ENCODE measurements at regions not wholly inside any gene's neighbourhood (a gene's known extent, or its start where the extent isn't known, plus 50 kb on each side); places are given as distances from the start of the nearest gene placed in this dataset.
"Not testable (repeated sequence)": the region's sequence is repeated elsewhere in the genome, so short reads cannot be mapped to it uniquely, and the experiment has no call there.

DNA sequence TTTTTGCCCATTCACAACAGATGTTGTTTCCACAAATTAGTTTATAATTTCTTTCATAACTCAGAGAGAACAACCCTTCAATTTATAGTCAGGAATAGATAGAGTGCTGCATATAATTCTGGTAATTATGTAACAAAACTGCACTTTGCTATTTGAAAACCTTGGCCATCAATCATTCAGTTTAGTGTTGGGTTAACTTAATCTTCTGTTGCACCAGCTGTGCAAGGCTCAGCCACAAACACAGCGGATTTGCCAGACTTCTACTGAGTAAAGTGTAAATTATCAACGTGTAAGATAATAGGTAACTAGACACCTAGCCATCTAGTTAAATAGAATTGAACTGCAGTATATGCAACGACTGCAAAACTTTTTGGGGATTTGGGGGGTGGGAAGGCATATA lies 1064.3 kb upstream of the EPHA6 start:
- DNase-seq (ENCODE audit: low read depth in 2 of 2), result no peak

DNA sequence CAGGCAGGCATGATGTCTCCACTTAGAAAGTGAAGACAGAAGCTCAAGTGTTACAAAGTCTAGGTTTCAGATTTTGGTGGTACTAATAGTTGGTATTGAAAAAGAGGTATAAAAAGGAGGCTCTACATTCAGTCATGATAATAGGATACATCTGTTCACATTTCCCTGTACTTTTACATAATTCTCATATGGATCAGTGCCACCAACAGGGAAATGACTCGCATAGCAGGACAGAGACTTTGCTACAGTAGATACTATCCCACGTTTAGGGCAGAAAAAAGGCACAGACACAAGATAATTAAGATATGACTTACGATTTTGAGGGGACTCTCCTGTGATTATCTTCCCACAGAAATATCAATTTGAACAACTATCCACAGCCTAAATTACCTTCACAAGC lies 1062.9 kb upstream of the EPHA6 start:
- no peak for DNase-seq (ENCODE audit: low read depth in 2 of 2)

DNA sequence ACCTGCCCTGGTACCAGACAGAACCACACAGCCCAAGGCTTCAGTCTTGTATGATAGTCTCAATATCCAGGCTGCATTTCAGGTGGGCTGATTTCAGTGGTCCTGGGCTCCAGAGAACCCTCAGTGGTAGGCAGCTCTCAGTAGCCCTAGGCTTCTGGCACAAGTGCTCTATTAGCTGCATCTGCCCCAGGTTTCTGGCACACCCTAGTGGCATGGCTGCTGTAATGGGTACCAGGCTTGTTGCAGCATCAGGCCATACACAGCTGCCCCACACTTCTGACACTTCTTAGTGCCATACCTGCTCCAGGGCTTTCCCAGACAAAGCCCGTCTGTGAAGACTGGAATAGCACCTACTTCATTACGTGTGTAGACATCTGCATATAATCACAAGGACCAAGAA lies 1062.2 kb upstream of the EPHA6 start:
- no peak for DNase-seq (ENCODE audit: low read depth in 2 of 2)

DNA sequence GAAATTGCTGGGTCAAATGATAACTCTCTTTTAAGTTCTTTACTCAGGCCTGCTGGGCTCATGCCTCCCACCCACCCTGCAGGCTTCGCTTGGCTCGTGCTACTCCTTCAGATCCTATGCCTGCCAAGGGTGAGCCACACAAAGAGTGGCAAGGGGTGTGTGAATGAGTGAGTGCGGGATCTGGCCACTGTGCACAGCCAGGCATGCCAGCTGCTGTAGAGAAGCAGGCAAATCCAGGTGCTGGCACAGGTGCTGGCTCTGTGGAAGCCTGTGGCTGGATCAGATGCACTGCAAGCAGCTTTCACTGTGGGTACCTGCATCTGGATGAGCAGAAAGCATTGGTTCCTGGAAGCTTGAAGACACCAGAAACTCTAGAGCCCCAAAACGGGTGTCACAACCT lies 1055.7 kb upstream of the EPHA6 start:
- no peak for DNase-seq (ENCODE audit: low read depth in 2 of 2)

DNA sequence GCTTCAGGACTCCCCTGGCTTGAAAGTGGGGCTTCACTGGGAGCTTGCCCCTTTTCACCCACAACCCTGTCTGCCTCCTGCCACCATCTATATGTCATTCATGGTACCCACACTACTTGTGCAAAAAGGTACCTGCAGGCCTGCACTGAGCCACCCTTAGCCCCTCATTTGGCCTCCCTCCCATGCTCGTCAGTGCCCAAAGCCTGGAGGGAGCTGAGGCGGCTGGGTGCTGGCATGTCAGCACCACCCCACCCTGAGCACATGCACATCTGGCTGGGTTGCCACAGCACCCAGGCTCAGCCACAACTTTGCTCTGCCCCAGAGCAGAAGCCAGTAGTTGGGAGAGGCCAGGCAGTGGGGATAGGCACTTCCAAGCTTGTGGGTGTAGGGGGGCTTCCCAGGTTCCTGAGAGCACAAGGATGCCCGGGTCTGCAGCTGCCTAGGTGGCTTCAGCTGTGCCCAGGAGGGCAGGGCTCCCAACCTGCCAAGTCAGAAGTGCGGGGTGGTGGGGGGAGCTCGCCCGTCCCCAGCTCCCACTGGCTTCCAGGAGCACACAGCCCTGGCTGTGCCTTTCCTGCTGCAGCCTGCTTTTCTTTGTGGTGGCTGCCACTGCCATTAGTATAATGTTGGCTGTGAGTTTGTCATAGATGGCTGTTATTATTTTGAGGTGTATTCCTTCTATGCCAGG lies 1054.6 kb upstream of the EPHA6 start:
- DNase-seq (ENCODE audit: low read depth in 2 of 2), result no peak

DNA sequence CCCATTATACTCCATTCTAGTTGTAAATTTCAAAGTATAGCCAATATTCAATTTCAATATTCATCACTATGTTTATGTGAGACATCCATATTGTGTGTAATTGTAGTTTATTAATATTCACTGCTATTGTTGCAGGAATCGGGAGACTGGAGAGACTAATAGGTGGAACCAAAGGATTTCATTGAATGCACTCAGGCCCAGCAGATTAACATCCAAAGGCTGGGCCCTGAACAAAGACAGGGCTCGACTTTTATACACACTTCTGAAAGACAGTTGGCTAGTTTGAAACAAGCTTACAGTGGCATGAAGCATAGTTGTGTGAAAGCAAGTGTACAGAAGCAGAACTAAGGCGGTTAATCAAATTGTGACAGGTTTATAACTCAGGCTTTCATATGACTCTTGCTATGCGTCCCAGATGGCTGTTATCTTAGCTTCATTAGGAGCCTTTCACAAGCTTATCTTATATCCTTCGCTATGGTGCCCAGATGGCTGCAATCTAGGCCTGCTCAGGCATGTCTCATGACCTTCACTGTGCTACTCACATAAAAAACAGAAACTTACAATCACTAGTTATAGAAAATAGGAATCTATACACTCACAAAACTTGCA lies 1038.8 kb upstream of the EPHA6 start:
- no peak for DNase-seq (ENCODE audit: low read depth in 2 of 2)

DNA sequence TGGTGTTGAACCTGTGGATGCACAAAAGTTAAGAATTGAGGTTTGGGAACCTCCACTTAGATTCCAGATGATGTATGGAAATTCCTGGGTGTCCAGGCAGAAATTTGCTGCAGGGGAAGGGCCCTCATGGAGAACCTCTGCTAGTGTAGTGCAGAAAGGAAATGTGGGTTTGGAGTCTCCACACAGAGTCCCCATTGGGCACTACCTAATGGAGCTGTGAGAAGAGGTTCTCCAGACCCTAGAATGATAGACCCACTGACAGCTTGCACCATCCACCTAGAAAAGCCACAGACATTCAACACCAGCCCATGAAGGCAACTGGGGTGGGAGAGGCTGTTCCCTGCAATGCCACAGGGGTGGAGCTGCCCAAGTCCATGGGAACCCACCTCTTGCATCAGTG lies 1032.8 kb upstream of the EPHA6 start:
- no peak for DNase-seq (ENCODE audit: low read depth in 2 of 2)

DNA sequence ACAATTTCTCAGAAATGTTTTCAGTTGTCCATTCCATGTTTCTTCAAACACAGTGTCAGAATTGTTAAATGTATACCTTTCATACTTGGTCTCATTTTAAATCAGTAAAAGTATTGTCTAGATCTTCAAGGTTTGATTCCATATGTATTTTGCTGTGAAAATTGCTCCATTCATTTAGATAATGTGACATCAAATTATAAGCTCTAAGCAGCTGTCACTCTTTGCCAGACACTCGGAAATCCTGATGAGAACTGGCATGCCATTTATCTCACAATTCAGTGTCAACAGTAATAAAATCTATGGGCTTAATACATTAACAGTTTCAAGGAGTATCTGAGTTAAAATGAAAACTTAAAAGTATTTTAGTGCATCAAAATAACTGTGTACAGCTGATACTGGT lies 1025.3 kb upstream of the EPHA6 start:
- no peak for DNase-seq (ENCODE audit: low read depth in 2 of 2)

DNA sequence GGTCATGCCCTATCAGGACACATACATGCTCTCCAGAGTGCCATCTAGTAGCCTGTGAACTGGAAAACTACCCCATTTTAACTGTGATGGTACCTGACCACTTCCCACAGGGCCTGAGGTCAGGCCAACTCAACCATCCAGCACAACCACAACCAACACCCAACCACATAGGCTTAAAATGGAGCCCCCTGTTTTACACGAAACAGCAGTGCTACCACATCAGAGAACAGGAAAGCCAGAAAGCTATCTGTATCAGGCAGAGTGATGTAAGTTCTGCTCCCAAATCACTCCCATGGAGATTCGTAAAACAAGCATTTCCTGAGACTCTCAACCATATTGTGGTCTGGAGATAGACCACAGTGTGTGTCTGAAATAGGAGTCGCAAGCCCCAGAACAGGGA lies 1017.3 kb upstream of the EPHA6 start:
- no peak for DNase-seq (ENCODE audit: low read depth in 2 of 2)

DNA sequence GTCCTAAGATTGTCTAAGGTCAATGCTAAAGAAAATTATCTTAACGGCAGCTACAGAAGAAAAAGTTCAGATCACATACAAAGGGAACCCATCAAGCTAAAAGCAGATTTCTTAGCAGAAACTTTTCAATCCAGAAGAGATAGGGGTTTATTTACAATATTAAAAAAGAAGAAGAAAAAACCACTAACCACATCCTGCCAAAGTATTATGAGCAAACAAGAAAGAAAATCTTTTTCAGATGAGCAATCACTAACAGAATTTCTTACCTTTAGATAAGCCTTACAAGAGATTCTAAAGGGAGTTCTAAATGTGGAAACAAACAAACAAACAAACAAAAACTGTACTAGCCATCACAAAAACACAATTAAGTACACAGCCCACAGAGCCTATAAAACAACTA lies 1015.8 kb upstream of the EPHA6 start:
- DNase-seq (ENCODE audit: low read depth in 2 of 2), result no peak

DNA sequence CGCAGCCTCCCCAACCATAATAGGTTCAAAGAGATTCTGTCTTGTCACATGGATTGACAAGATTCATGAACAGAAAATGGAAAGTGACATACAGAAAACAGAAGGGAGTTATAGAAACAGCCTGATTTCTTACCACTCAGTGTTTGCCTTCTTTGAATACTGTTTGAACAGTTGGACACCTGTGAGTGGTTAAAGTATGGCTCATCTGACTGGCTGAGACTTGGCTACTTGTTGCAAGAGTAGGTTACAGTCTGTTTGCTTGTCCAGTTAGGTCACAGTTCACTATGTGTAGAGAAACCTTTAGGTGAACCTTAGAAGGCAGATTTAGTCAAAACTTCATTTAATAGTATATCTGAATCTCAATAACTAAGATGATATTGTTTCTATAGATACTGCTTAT lies 1003.9 kb upstream of the EPHA6 start:
- no peak for DNase-seq (ENCODE audit: low read depth in 2 of 2)

DNA sequence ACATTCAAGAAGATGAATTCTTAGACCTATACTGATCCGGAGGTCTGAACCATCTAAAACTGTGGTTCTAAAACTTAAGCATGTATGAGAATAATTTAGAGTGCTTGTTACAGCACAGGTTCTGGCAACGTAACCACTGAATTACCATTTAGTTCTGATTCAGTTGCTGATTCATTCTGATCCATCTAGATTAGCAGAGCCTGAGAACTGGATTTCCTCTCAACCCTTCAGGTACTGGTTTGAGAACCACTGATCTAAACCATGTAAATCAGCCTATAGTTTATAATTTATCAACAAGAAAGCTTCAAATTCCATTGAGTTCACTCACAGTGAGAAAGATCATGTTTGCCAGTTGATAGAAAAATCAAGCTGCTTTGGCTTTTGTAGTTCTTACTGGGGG lies 1001.1 kb upstream of the EPHA6 start:
- no peak for DNase-seq (ENCODE audit: low read depth in 2 of 2)

DNA sequence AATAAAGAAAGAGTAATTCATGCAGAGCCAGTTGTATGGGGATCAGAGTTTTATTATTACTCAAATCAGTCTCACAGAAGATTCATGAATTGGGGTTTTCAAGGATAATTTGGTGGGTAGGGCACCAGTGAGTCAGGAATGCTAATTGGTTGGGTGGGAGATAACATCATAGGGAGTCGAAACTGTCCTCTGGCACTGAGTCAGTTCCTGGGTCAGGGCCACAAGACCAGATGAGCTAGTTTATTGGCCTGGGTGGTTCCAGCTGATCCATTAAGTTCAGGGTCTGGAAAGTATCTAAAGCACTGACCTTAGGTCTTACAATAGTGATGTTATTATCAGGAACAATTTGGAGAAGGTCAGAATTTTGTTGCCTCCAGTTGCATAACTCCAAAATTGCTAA lies 998.6 kb upstream of the EPHA6 start:
- no peak for DNase-seq (ENCODE audit: low read depth in 2 of 2)

DNA sequence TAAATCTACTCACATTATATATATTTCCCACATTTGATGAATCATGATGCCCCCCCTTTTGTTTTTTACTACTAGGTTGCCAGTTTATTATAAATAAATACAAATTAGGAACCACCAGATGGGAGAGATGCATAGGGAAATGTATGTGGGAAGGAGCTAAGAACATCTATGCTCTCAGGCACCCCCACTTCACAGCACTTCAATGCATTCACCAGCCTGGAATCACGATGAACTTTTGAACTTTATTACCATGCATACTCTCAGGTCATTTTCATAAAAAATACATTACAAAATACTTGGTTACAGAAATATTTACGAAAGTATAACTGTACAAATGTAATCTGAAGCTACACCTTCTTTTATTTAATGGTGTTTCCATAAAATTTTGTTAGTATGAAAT lies 988.0 kb upstream of the EPHA6 start:
- DNase-seq (ENCODE audit: low read depth in 2 of 2), result no peak

DNA sequence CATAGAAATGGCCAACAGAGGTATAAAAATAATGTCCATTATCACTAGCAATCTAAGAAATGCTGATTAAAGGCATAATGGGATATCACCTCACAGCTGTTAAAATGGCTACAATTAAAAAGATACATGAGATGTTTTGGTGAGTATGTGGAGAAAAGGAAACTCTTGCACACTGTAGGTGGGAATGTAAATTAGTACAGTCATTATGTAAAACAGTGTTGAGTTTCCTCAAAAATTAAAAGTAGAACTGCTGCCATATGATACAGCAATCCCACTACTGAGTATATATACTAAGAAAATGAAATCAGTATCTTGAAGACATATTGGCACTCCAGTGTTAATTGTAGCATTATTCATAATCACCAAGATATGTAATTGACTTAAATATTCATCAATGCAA lies 982.2 kb upstream of the EPHA6 start:
- no peak for DNase-seq (ENCODE audit: low read depth in 2 of 2)

DNA sequence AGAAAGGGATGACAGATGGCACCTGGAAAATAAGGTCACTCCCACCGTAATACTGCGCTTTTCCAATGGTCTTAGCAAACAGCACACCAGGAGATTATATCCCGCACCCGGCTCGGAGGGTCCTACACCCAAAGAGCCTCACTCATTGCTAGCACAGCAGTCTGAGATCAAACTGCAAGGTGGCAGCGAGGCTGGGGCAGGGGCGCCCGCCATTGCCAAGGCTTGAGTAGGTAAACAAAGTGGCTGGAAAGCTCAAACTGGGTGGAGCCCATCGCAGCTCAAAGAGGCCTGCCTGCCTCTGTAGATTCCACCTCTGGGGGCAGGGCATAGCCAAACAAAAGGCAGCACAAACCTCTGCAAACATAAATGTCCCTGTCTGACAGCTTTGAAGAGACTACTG lies 953.8 kb upstream of the EPHA6 start:
- not testable (repeated sequence) for DNase-seq (ENCODE audit: low read depth in 2 of 2)

DNA sequence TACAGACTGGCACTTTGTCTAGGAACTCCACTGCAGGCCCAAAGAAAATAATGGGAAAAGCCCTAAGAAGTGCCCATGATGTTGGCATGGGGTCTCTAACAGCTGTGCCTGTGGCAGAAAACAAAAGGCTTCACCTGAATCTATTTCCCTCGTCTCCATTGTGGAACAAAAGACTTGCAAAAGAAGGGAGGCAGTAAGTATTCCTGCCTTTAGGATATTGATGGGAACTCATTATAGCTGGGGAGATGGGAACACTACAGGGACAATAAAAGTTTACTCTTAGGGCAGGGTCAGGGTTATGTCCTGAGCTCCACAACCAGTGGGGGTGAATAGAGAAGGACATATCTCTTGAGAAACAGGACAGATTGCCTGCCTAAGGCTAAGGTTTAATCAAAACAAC lies 930.6 kb upstream of the EPHA6 start:
- no peak for DNase-seq (ENCODE audit: low read depth in 2 of 2)

DNA sequence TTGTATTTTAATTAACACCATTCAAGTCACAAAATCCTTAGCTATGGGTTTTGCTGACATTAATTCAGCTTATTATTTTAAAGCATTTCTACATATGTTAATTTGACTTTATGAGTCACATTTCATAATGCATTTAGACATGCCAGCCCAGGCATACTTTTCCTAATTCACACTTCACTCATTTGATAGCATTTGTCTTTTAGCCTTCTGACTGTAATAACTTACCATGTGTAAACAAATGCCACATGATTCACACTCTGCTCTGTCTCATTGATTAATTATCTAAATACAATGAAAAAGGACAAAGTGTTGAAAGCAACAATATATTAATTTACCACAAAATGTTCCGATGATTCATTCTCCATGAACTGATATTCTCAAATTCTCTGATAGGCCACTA lies 927.8 kb upstream of the EPHA6 start:
- DNase-seq (ENCODE audit: low read depth in 2 of 2), result no peak

DNA sequence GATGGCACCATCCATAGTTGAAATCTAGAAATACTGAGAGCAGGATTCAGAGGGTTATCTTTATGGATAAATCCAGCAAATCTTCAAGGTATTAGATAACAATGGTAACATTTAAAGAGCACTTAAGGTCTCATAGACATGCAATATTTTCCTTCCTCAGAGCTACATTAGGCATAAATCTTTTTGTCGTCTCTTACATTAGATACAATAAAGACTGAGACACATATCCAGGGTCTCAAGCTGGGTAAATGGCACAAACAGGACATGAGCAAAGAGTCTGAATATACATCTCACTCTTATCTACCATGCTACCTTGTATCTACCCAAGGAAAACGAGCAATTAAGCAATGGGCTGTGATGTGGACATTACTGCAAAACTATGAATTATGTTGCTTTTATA lies 927.3 kb upstream of the EPHA6 start:
- DNase-seq (ENCODE audit: low read depth in 2 of 2), result no peak

DNA sequence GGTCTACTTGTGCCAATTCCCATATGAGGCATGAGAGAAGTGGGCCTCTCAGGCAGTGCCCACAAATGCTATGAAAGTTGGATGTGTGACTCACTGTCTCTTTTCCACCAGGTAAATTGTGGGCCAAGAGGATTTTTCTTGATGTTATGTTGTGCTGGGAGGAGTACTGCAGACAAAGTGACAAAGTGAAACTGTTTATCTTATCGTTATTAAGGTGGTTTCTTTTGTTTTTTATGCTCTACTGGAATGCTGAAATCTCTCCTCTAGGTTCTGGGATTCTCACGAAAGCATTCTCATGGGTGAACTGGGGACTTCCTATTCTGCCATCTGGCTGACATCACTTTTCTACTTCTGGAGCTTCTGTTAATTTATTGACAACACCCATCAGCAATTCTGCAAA lies 919.6 kb upstream of the EPHA6 start:
- DNase-seq (ENCODE audit: low read depth in 2 of 2), result no peak

DNA sequence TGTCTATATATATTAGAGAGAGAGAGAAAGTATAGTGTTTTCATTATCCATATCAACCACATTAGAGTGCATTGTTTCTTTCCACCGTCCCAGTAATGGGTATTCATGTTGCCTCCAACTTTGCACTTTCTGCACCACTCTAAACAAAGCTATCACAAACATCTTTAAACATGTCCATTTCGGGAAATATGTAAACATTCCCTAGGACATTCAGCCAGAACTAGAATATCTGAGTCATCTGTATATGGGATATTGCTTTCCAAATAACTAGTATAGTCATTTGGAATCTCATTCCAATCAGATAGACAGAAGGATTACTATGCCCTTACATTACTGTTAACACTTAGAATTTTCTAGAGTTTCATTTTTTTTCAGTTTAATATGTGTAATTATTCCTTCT lies 914.9 kb upstream of the EPHA6 start:
- no peak for DNase-seq (ENCODE audit: low read depth in 2 of 2)

DNA sequence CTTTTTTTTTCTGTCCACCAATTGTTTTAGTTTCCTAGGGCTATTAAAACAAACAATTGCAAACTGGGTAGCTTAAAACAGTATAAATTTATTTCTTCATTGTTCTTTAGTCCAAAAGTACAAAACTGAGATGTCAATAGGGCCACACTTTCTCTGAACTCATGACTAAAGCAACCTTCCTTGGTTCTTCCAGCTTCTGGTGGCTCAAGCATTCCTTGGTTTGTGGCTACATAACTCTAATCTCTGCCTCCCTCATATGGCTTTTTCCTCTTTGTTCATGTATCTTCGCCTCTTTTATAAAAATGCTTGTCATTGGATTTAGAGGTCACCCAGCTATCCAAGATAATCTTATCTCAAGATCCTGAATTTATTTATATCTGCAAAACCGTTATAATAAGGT lies 914.5 kb upstream of the EPHA6 start:
- no peak for DNase-seq (ENCODE audit: low read depth in 2 of 2)

DNA sequence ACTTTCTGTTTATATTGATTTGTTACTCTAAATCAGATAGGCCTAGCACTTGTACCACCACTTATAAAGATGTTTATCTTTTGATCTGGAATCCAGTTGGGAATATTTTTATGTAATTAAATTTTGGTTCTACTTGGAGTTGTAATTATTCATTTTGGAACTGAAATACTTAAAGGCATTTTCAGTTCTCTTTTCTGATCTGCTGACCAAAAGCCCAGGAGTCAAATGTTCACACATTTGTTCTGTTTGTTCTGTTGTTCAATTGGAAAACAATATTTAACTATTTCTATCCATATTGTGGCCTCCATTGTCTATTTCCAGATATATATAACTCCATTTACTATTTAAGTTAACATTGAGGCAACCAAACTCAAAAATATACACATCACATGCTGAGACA lies 912.4 kb upstream of the EPHA6 start:
- no peak for DNase-seq (ENCODE audit: low read depth in 2 of 2)

DNA sequence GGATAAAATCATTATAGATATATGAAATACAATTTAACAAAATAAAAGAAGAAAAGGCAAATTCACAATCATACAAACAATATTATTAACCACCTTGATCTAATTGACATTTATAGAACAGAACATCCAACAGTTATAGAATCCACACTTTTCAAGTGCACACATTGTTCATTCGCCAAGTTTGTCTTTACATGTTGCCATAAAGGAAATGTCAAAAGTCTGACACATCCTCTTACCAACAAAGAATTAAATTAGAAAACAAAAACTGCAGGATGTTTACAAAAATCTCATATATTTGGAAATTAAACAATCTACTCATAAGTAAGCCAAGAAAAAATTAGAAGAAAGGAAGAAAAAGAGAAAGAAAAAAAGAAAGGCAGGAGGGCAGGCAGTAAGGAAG lies 909.2 kb upstream of the EPHA6 start:
- no peak for DNase-seq (ENCODE audit: low read depth in 2 of 2)
